A673 (cell line): ENCODE measurements at regions not wholly inside any gene's neighbourhood (a gene's known extent, or its start where the extent isn't known, plus 50 kb on each side); places are given as distances from the start of the nearest gene placed in this dataset.

Experiments used
- CTCF ChIP-seq: fragments of 300-800, 200-600 bp; sonication (generic); conservative IDR thresholded peaks from 2 replicates; pipeline ENCODE4 v1.5.1; 2017; ENCODE audit warnings: low read depth, mild to moderate bottlenecking, antibody characterized with exemption, low read length, moderate library complexity, mixed read lengths
- EZH2 ChIP-seq: fragments of 200-600 bp; sonication (generic); IDR thresholded peaks from 2 replicates; pipeline ENCODE4 v1.6.1; 2017; ENCODE audit warnings: borderline replicate concordance, low read depth, mild to moderate bottlenecking, mixed read lengths, antibody characterized with exemption, low read length; ENCODE audit not compliant: poor library complexity, severe bottlenecking

- no peak for TF ChIP-seq EZH2
- TF ChIP-seq CTCF: no peak
These were observed 682.8 kb downstream of the TBC1D22A start for GRCh38 chr22:47445212-47445611.
